ENCODE measurements at regions not wholly inside any gene's neighbourhood (a gene's known extent, or its start where the extent isn't known, plus 50 kb on each side); places are given as distances from the start of the nearest gene placed in this dataset.
"Not testable (repeated sequence)": the region's sequence is repeated elsewhere in the genome, so short reads cannot be mapped to it uniquely, and the experiment has no call there.

DNA sequence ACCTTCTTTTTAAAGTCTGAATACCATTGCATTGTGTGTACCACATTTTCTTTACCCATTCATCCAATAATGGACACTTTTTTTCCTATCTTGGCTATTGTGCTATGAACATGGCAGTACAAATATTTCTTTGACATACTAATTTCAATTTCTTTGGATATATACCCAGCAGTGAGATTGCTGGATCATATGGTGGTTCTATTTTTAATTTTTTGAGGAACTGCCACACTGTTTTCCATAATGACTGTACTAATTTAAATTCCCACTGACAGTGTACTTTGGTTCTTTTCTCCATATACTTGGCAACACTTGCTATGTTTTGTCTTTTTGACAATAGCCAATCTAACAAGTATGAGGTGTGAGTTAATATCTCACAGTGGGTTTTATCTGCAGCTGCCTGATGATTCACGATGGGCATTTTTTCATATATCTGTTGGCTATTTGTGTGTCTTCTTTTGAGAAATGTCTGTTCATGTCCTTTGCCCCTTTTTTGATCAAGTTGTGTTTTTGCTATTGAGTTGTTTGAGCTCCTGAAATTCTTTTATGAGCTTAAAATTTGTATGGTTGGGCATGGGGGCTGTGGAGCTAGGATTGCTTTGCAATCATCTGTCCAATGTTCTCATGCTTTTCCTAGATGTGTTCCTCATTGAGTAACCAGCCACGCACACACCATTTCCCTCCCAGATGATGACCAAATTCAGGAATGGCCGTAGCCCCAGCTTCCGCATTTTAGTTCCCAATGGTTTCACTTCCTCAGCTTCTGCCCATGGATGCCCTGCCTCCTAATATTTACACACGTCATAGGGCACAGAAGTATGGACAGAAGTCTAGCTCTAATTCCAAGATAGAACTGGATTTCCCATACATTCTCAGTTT is 380.0 kb upstream of the SGCG start:
- Mint-ChIP-seq H3K27ac (no peak overlapping the region), H3K4me3 (no peak overlapping the region), H3K36me3 (ENCODE audit: low read depth) (no peaks in the 10 kb centered on the region), H3K27me3 (ENCODE audit: insufficient read depth) (no peaks in the 10 kb centered on the region), H3K4me1 (peaks cover 5% of the 10 kb centered on the region), H3K9me3 (no peaks in the 10 kb centered on the region)
- Histone ChIP-seq H3K9me3 (ENCODE audit: control insufficient read depth, low read length) (no peaks in the 10 kb centered on the region), H3K27ac (ENCODE audit: low read depth, low read length) (no peak overlapping the region), H3K4me1 (ENCODE audit: control insufficient read depth, insufficient read depth, low read length) (no peaks in the 10 kb centered on the region), H3K36me3 (ENCODE audit: control insufficient read depth, insufficient read depth, low read length) (no peaks in the 10 kb centered on the region), H3K9ac (ENCODE audit: extremely low read depth, low read length, poor library complexity, severe bottlenecking) (no peak overlapping the region), H3K27me3 (ENCODE audit: control insufficient read depth, insufficient read depth, low read length, poor library complexity, severe bottlenecking) (no peaks in the 10 kb centered on the region), H3K4me3 (ENCODE audit: low read length) (no peak overlapping the region)
- TF ChIP-seq, protein P1, sequence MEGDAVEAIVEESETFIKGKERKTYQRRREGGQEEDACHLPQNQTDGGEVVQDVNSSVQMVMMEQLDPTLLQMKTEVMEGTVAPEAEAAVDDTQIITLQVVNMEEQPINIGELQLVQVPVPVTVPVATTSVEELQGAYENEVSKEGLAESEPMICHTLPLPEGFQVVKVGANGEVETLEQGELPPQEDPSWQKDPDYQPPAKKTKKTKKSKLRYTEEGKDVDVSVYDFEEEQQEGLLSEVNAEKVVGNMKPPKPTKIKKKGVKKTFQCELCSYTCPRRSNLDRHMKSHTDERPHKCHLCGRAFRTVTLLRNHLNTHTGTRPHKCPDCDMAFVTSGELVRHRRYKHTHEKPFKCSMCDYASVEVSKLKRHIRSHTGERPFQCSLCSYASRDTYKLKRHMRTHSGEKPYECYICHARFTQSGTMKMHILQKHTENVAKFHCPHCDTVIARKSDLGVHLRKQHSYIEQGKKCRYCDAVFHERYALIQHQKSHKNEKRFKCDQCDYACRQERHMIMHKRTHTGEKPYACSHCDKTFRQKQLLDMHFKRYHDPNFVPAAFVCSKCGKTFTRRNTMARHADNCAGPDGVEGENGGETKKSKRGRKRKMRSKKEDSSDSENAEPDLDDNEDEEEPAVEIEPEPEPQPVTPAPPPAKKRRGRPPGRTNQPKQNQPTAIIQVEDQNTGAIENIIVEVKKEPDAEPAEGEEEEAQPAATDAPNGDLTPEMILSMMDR (conservative IDR thresholded peaks at IDR 0.05), result no peak
- 83 to 92% methylated on average over 4 to 5 of the region's 5 CpGs for WGBS, 2 experiments (ENCODE audit: insufficient coverage in 1 of 2, insufficient read length in 1 of 2)
- DNase-seq, result no peak

DNA sequence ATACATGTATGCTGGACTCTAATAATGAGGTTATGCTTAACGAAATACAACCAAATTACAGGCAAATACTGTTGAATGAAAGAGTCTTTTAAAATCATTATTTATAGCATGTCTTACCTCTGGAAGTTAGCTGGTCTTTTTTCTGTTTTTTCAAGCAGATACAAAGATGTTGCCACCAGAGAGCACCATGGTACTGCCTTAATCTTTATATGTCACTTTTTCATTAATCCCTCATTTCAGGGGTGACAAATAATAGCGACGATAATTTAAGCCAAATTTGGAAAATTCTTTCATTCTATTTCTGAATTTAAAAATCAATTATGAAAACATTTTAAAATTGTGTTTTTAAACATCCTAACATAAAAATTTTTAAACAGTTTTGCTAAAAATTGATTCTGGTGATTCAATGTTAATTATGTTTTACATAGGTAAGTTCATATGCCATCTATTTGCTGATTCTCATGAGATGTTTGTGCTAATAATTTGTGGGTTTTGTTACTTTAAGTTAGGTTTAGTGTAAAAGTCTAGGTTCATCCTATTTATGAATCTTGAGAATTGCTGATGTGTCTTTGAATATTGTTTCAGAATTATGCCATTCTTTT is 379.3 kb upstream of the SGCG start:
- no peak overlapping the region for H3K4me3 ChIP-seq (ENCODE audit: low read length)
- 77% methylated on average over 2 of the region's 3 CpGs; no CpG with 5 or more reads in 1 of the 2 experiments for WGBS, 2 experiments (ENCODE audit: insufficient coverage in 1 of 2, insufficient read length in 1 of 2)
- DNase-seq, result no peak
- TF ChIP-seq, protein P1 (conservative IDR thresholded peaks at IDR 0.05), result peak; percentile 77
- Mint-ChIP-seq H3K36me3 (ENCODE audit: low read depth) (no peaks in the 10 kb centered on the region), H3K27ac (no peak overlapping the region), H3K4me1 (peaks cover 5% of the 10 kb centered on the region), H3K4me3 (no peak overlapping the region), H3K27me3 (ENCODE audit: insufficient read depth) (no peaks in the 10 kb centered on the region), H3K9me3 (no peaks in the 10 kb centered on the region)
- no peaks in the 10 kb centered on the region for H3K36me3 ChIP-seq (ENCODE audit: control insufficient read depth, insufficient read depth, low read length)
- H3K27me3 ChIP-seq (ENCODE audit: control insufficient read depth, insufficient read depth, low read length, poor library complexity, severe bottlenecking), result no peaks in the 10 kb centered on the region
- H3K4me1 ChIP-seq (ENCODE audit: control insufficient read depth, insufficient read depth, low read length), result no peaks in the 10 kb centered on the region
- no peak overlapping the region for H3K9ac ChIP-seq (ENCODE audit: extremely low read depth, low read length, poor library complexity, severe bottlenecking)
- H3K9me3 ChIP-seq (ENCODE audit: control insufficient read depth, low read length), result no peaks in the 10 kb centered on the region
- no peak overlapping the region for H3K27ac ChIP-seq (ENCODE audit: low read depth, low read length)

DNA sequence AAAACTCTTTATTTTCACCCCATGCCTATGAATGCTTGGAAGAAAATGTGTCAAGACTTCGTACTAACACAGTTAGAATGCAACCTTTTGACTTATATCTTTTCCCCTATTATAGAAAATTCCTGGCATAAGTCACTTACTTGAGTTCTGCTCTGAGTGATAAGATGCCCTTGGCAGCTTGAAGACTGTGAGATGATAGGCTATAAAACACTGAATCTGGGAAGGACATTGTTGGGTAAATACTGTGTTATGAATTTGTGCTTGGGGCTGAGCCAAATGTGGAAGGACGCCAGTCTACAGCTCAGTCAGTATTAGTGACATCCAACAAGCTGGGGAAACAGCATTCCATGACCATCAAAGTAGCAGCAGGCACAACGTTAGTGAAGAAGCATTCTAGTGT is 368.0 kb upstream of the SGCG start:
- Mint-ChIP-seq H3K36me3 (ENCODE audit: low read depth) (no peaks in the 10 kb centered on the region), H3K27ac (peak overlapping the region; percentile 96)

DNA sequence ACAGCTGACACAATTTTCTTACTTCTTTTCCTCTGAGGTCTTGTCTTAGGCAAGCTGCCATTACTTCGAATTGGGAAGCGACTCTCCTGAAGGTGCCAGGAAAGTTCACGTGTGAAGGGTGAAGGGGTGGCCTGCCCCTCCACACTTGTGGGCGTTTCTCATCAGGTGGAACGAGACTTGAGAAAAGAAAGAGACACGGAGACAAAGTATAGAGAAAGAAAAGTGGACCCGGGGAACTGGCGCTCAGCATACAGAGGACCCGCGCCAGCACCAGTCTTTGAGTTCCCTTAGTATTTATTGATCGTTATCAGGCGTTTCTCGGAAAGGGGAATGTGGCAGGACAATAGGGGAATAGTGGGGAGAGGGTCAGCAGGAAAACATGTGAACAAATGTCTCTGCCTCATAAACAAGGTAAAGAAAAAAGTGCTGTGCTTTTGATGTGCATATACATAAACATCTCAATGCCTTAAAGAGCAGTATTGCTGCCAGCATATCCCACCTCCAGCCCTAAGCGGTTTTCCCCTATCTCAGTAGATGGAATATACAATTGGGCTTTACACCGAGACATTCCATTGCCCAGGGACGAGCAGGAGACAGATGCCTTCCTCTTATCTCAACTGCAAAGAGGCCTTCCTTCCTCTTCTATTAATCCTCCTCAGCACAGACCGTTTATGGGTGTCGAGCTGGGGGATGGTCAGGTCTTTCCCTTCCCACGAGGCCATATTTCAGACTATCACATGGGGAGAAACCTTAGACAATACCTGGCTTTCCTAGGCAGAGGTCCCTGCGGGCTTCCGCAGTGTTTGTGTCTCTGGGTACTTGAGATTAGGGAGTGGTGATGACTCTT is 367.0 kb upstream of the SGCG start:
- H3K4me3 Mint-ChIP-seq, result peak overlapping the region; percentile 51
- H3K36me3 Mint-ChIP-seq (ENCODE audit: low read depth); H3K9me3 Mint-ChIP-seq; H3K27me3 ChIP-seq (ENCODE audit: control insufficient read depth, insufficient read depth, low read length, poor library complexity, severe bottlenecking); H3K36me3 ChIP-seq (ENCODE audit: control insufficient read depth, insufficient read depth, low read length); H3K27ac ChIP-seq (ENCODE audit: low read depth, low read length); H3K27me3 Mint-ChIP-seq (ENCODE audit: insufficient read depth); H3K4me1 ChIP-seq (ENCODE audit: control insufficient read depth, insufficient read depth, low read length); H3K9me3 ChIP-seq (ENCODE audit: control insufficient read depth, low read length): not testable (repeated sequence)
- H3K27ac Mint-ChIP-seq, result peak overlapping the region; percentile 96
- peak overlapping the region; percentile 46 for H3K9ac ChIP-seq (ENCODE audit: extremely low read depth, low read length, poor library complexity, severe bottlenecking)
- peaks cover 32% of the 10 kb centered on the region for H3K4me1 Mint-ChIP-seq
- 30 to 63% methylated on average over 6 to 16 of the region's 21 CpGs for WGBS, 2 experiments (ENCODE audit: insufficient coverage in 1 of 2, insufficient read length in 1 of 2)
- peak; percentile 76 for DNase-seq
- H3K4me3 ChIP-seq (ENCODE audit: low read length), result peak overlapping the region; percentile 39

More for the DNA sequence above, 368.0 kb upstream of the SGCG start:
- TF ChIP-seq, protein P1 (conservative IDR thresholded peaks at IDR 0.05), result no peak
- no peak for DNase-seq
- Histone ChIP-seq H3K27me3 (ENCODE audit: control insufficient read depth, insufficient read depth, low read length, poor library complexity, severe bottlenecking) (no peaks in the 10 kb centered on the region), H3K27ac (ENCODE audit: low read depth, low read length) (no peak overlapping the region), H3K4me3 (ENCODE audit: low read length) (no peak overlapping the region), H3K36me3 (ENCODE audit: control insufficient read depth, insufficient read depth, low read length) (no peaks in the 10 kb centered on the region), H3K9me3 (ENCODE audit: control insufficient read depth, low read length) (no peaks in the 10 kb centered on the region), H3K9ac (ENCODE audit: extremely low read depth, low read length, poor library complexity, severe bottlenecking) (no peak overlapping the region), H3K4me1 (ENCODE audit: control insufficient read depth, insufficient read depth, low read length) (no peaks in the 10 kb centered on the region)
- whole genome bisulfite sequencing, 2 experiments (ENCODE audit: insufficient coverage in 1 of 2, insufficient read length in 1 of 2), result 77 to 85% methylated on average over 1 to 3 of the region's 3 CpGs
- Mint-ChIP-seq H3K4me1 (peaks cover 32% of the 10 kb centered on the region), H3K9me3 (no peaks in the 10 kb centered on the region), H3K27me3 (ENCODE audit: insufficient read depth) (no peaks in the 10 kb centered on the region), H3K4me3 (peak overlapping the region; percentile 51)
